ENCODE measurements at regions not wholly inside any gene's neighbourhood (a gene's known extent, or its start where the extent isn't known, plus 50 kb on each side); places are given as distances from the start of the nearest gene placed in this dataset.

DNA sequence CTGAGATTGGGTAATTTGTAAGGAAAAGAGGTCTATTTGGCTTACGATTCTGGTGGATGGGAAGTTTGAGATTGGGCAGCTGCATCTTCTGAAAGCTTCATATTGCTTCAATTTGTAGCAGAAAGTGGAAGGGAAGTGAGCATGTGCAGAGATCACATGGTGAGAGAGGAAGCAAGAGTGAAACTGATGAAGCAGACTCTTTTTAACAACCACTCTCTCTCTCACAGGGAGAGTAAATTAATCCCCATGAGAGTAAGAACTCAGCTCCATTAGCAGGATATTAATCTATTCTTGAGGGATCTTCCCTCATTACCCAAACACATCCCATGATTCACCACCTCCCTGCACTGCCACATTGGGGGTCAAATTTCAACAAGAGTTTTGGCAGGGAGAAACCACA, 298.5 kb upstream of the CELF4 start:
- no peak overlapping the region for H3K27ac ChIP-seq
- TF ChIP-seq CTCF (conservative IDR thresholded peaks at IDR 0.05) = no peak

- TF ChIP-seq CTCF (conservative IDR thresholded peaks at IDR 0.05) = no peak
- no peak overlapping the region for H3K27ac ChIP-seq
Observed at GRCh38 chr18:37861981-37862380, 296.4 kb upstream of the CELF4 start.

DNA sequence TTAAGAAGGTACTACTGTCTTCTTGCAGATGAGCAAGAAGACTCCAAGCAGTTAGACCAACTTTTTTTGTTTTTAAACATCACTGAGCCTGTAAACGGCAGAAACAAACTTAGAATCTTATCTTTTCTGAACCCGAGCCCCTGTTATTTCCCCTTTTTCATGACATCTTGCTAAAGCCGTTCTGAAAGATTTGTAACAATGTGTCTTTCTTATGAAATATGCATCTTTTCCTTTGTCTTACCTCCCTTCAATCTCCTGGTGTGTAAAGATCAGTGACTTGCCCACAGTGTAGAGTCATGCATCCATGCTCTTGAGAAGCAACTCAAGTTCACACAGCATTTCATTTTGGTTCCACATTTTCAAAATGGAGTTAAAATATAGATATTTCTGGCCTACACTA, 288.8 kb upstream of the CELF4 start:
- no peak for TF ChIP-seq CTCF (conservative IDR thresholded peaks at IDR 0.05)

GRCh38 chr18:37853706-37854105, 288.1 kb upstream of the CELF4 start:
- no peak for TF ChIP-seq CTCF (conservative IDR thresholded peaks at IDR 0.05)
- no peak overlapping the region for H3K27ac ChIP-seq

More for the DNA sequence above, 288.8 kb upstream of the CELF4 start:
- H3K27ac ChIP-seq = no peak overlapping the region

GRCh38 chr18:37852464-37852863, 286.9 kb upstream of the CELF4 start:
- no peak for TF ChIP-seq CTCF (conservative IDR thresholded peaks at IDR 0.05)
- no peak overlapping the region for H3K27ac ChIP-seq

DNA sequence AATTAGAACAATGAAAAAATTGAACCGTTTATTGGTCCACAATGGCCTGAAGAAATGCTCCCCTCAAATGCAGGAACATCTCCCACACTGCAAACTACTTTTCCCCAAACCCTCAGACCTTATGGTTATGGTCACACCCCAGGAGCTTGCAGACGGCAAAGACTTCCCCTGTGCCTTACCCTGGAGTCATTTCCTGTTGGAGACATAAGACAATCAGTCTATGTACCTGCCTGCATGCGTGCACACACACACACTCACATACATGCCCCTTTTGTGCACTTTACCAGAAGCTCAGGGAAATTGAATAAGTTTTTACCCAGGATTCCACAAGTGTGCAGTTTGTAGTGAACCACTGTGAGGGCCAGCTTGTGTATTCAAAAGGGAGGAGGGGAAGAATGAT, 281.9 kb upstream of the CELF4 start:
- H3K27ac ChIP-seq = no peak overlapping the region
- TF ChIP-seq CTCF (conservative IDR thresholded peaks at IDR 0.05) = no peak

DNA sequence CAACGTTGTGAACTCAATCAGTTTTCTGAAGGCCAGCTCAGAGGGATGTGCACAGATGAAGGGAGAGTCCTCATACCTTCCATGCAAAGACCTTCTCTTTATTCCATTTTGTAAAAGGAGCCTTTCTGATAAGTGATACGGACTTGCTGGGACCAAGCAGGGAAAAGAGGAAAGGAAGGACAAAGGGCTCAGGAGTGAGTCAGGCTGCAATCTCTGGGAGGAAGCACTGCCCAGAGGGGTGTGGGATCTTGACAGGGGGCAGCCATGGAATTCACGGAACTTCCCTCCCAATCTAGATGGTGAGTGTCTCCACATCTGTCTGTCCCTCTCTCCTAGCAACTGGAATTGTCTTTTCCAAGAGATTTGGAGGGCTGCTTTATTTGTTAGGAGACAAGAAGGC, 281.4 kb upstream of the CELF4 start:
- TF ChIP-seq CTCF (conservative IDR thresholded peaks at IDR 0.05) = no peak

DNA sequence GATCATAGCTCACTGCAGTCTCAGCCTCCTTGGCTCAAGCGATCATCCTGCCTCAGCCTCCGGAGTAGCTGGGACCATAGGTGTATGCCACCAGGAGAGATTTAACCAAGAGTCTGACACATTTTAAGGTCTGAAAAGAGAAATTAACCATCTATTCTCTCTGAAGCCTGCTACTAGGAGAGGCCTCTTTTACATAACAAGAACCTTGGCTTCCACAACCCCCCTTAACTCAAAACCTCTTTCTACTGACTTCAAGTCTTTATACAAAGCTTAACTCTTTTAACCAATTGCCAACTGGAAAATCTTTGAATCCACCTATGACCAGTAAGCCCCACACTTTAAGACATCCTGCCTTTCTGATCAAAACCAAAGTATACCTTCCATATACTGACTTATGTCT, 279.9 kb upstream of the CELF4 start:
- H3K27ac ChIP-seq = no peak overlapping the region
- TF ChIP-seq CTCF (conservative IDR thresholded peaks at IDR 0.05) = no peak

More for the DNA sequence above, 281.4 kb upstream of the CELF4 start:
- H3K27ac ChIP-seq = no peak overlapping the region

Measured in VCaP (cell line).